Neural cell (in vitro differentiated cells): ENCODE measurements at regions not wholly inside any gene's neighbourhood (a gene's known extent, or its start where the extent isn't known, plus 50 kb on each side); places are given as distances from the start of the nearest gene placed in this dataset.
"Not testable (repeated sequence)": the region's sequence is repeated elsewhere in the genome, so short reads cannot be mapped to it uniquely, and the experiment has no call there.

ENCODE experiments used
- H2AFZ ChIP-seq: fragments of 200-600, 300-800 bp; sonication (generic), shearing (Covaris generic); 2 replicates; pipeline ENCODE4 v1.6.0; 2014; ENCODE audit warnings: low read depth, mild to moderate bottlenecking, antibody characterized with exemption, low read length, moderate library complexity
- H3F3A ChIP-seq: fragments of 200-600 bp; shearing (Covaris generic); 2 replicates; pipeline ENCODE4 v1.6.1; 2016; ENCODE audit warnings: mild to moderate bottlenecking, moderate library complexity, mixed read lengths, antibody characterized with exemption, low read length; ENCODE audit not compliant: insufficient read depth, poor library complexity, severe bottlenecking
- H3K27ac ChIP-seq: fragments of 200-600, 300-800 bp; sonication (generic), shearing (Covaris generic); 2 replicates; pipeline ENCODE4 v1.5.1; 2014; ENCODE audit warnings: mild to moderate bottlenecking, low read length, moderate library complexity
- H3K27me3 ChIP-seq: fragments of 300-800, 200-600 bp; sonication (generic), shearing (Covaris generic); 2 replicates; pipeline ENCODE4 v1.6.0; 2014; ENCODE audit warnings: mild to moderate bottlenecking, low read depth, low read length, moderate library complexity; ENCODE audit not compliant: insufficient read depth
- H3K36me3 ChIP-seq: fragments of 300-800, 200-600 bp; sonication (generic), shearing (Covaris generic); 2 replicates; pipeline ENCODE4 v1.5.1; 2014; ENCODE audit warnings: mild to moderate bottlenecking, antibody characterized with exemption, low read length, moderate library complexity; ENCODE audit not compliant: insufficient read depth
- H3K4me2 ChIP-seq: fragments of 300-800, 200-600 bp; sonication (generic), shearing (Covaris generic); 2 replicates; pipeline ENCODE4 v1.6.0; 2014; ENCODE audit warnings: mild to moderate bottlenecking, low read length
- H3K4me3 ChIP-seq: fragments of 300-800, 200-600 bp; sonication (generic), shearing (Covaris generic); 2 replicates; pipeline ENCODE4 v1.5.1; 2014; ENCODE audit warnings: mild to moderate bottlenecking, low read length, moderate library complexity
- H3K79me2 ChIP-seq: fragments of 200-600 bp; shearing (Covaris generic); replicated peaks from 2 replicates; pipeline ENCODE4 v1.6.0; 2014; ENCODE audit warnings: mild to moderate bottlenecking, low read length, moderate library complexity; ENCODE audit not compliant: insufficient read depth
- H3K9ac ChIP-seq: fragments of 300-800, 200-600 bp; sonication (generic), shearing (Covaris generic); 2 replicates; pipeline ENCODE4 v1.6.1; 2016; ENCODE audit warnings: mild to moderate bottlenecking, low read length, mixed read lengths
- H3K9me2 ChIP-seq: fragments of 200-600 bp; shearing (Covaris generic); 2 replicates; pipeline ENCODE4 v1.6.1; 2016; ENCODE audit warnings: mild to moderate bottlenecking, low read length, mixed read lengths; ENCODE audit not compliant: insufficient read depth
- H3K9me3 ChIP-seq: fragments of 200-600, 300-800 bp; sonication (generic), shearing (Covaris generic); 2 replicates; pipeline ENCODE4 v1.6.1; 2016; ENCODE audit warnings: mild to moderate bottlenecking, mixed run types, low read length, moderate library complexity, mixed read lengths
- H4K20me1 ChIP-seq: fragments of 200-600 bp; shearing (Covaris generic); 2 replicates; pipeline ENCODE4 v1.6.1; 2016; ENCODE audit warnings: mild to moderate bottlenecking, mixed run types; ENCODE audit not compliant: insufficient read depth
- EP300 ChIP-seq: fragments of 450-650 bp; conservative IDR thresholded peaks from 2 replicates; pipeline ENCODE4 v1.6.1; 2014; ENCODE audit warnings: antibody characterized with exemption, mild to moderate bottlenecking, moderate library complexity; ENCODE audit not compliant: poor library complexity, severe bottlenecking
- EZH2 ChIP-seq: fragments of 200-600, 300-800 bp; shearing (Covaris generic), sonication (generic); IDR thresholded peaks from 2 replicates; pipeline ENCODE4 v1.6.1; 2014; ENCODE audit warnings: antibody characterized with exemption, low read length, borderline replicate concordance, mild to moderate bottlenecking; ENCODE audit not compliant: insufficient read depth, poor library complexity, severe bottlenecking
- MXI1 ChIP-seq: fragments of 450-650 bp; conservative IDR thresholded peaks from 2 replicates; pipeline ENCODE4 v1.6.1; 2014; ENCODE audit warnings: antibody characterized with exemption, mild to moderate bottlenecking; ENCODE audit not compliant: poor library complexity, severe bottlenecking
- POLR2AphosphoS5 ChIP-seq: IDR thresholded peaks from 2 replicates; pipeline ENCODE4 v1.6.1; 2012
- RAD21 ChIP-seq: fragments of 450-650 bp; conservative IDR thresholded peaks from 2 replicates; pipeline ENCODE4 v1.6.1; 2014; ENCODE audit warnings: antibody characterized with exemption, mild to moderate bottlenecking, moderate library complexity
- REST ChIP-seq: IDR thresholded peaks from 2 replicates; pipeline ENCODE4 v1.6.1; 2012; ENCODE audit warnings: borderline replicate concordance
- SMC3 ChIP-seq: fragments of 450-650 bp; conservative IDR thresholded peaks from 2 replicates; pipeline ENCODE4 v1.6.1; 2014; ENCODE audit warnings: antibody characterized with exemption, mild to moderate bottlenecking, moderate library complexity; ENCODE audit not compliant: poor library complexity
- TAF1 ChIP-seq: IDR thresholded peaks from 2 replicates; pipeline ENCODE4 v1.6.1; 2012; ENCODE audit warnings: low read depth
- TF ChIP-seq, protein P1 (sequence below): fragments of 450-650 bp; IDR thresholded peaks from 2 replicates; pipeline ENCODE4 v1.5.1; 2014; ENCODE audit warnings: antibody characterized with exemption, mild to moderate bottlenecking, moderate library complexity; ENCODE audit not compliant: poor library complexity, severe bottlenecking

GRCh38 chr17:71872843-71873485, 247.9 kb upstream of the SOX9 start:
- H3F3A ChIP-seq = no peaks in the 10 kb centered on the region
- no peak overlapping the region for H3K27ac ChIP-seq
- H3K4me3 ChIP-seq = no peak overlapping the region
- H3K27me3 ChIP-seq = no peaks in the 10 kb centered on the region
- H4K20me1 ChIP-seq = no peaks in the 10 kb centered on the region
- no peak overlapping the region for H2AFZ ChIP-seq
- H3K79me2 ChIP-seq = no peaks in the 10 kb centered on the region
- TF ChIP-seq POLR2AphosphoS5 = no peak
- no peak overlapping the region for H3K4me2 ChIP-seq
- no peaks in the 10 kb centered on the region for H3K9me3 ChIP-seq
- no peaks in the 10 kb centered on the region for H3K9me2 ChIP-seq
- H3K9ac ChIP-seq = no peak overlapping the region
- no peaks in the 10 kb centered on the region for H3K36me3 ChIP-seq

GRCh38 chr17:71874773-71875172, 246.0 kb upstream of the SOX9 start:
- H3K27ac ChIP-seq, H2AFZ ChIP-seq, H3K79me2 ChIP-seq, H4K20me1 ChIP-seq, H3K27me3 ChIP-seq, H3K9ac ChIP-seq, H3K4me3 ChIP-seq, H3K36me3 ChIP-seq, H3F3A ChIP-seq, H3K9me2 ChIP-seq, H3K9me3 ChIP-seq, H3K4me2 ChIP-seq: not testable (repeated sequence)

DNA sequence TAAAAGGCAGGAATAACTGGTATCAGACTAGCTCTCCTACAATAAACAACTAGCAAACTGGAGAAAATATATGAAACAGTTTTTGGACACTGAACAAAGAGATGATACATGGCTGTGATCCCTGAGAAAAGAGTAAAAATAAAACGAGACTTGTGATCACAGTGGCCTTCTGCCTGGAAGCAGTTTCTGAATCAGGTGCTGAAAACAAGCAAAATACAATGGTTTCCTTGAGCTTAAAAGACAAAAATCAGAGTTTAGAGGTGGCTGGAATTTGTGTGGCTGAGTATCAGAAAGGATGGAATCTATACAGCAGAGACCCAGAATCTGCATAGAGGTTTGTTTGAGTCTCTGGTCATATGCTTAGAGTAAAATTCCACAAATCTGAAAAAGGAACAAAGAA, 242.5 kb upstream of the SOX9 start:
- no peaks in the 10 kb centered on the region for H3K36me3 ChIP-seq
- H3K9me3 ChIP-seq = no peaks in the 10 kb centered on the region
- H3K4me2 ChIP-seq = no peak overlapping the region
- no peaks in the 10 kb centered on the region for H3K27me3 ChIP-seq
- no peak overlapping the region for H2AFZ ChIP-seq
- no peak overlapping the region for H3K27ac ChIP-seq
- H3K9ac ChIP-seq = no peak overlapping the region
- no peaks in the 10 kb centered on the region for H4K20me1 ChIP-seq
- H3F3A ChIP-seq = no peaks in the 10 kb centered on the region
- no peaks in the 10 kb centered on the region for H3K79me2 ChIP-seq
- no peaks in the 10 kb centered on the region for H3K9me2 ChIP-seq
- no peak for TF ChIP-seq RAD21
- TF ChIP-seq SMC3 = no peak
- no peak for TF ChIP-seq EZH2
- no peak for TF ChIP-seq EP300
- TF ChIP-seq, protein P1, sequence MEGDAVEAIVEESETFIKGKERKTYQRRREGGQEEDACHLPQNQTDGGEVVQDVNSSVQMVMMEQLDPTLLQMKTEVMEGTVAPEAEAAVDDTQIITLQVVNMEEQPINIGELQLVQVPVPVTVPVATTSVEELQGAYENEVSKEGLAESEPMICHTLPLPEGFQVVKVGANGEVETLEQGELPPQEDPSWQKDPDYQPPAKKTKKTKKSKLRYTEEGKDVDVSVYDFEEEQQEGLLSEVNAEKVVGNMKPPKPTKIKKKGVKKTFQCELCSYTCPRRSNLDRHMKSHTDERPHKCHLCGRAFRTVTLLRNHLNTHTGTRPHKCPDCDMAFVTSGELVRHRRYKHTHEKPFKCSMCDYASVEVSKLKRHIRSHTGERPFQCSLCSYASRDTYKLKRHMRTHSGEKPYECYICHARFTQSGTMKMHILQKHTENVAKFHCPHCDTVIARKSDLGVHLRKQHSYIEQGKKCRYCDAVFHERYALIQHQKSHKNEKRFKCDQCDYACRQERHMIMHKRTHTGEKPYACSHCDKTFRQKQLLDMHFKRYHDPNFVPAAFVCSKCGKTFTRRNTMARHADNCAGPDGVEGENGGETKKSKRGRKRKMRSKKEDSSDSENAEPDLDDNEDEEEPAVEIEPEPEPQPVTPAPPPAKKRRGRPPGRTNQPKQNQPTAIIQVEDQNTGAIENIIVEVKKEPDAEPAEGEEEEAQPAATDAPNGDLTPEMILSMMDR = no peak
- no peak for TF ChIP-seq MXI1
- TF ChIP-seq POLR2AphosphoS5 = no peak
- TF ChIP-seq REST = no peak
- TF ChIP-seq TAF1 = no peak
- H3K4me3 ChIP-seq = no peak overlapping the region
